GM12891 (cell line): ENCODE measurements at regions not wholly inside any gene's neighbourhood (a gene's known extent, or its start where the extent isn't known, plus 50 kb on each side); places are given as distances from the start of the nearest gene placed in this dataset.

Experiments used
- POLR2A ChIP-seq: IDR thresholded peaks from 2 replicates; pipeline ENCODE4 v1.6.1; 2011; ENCODE audit warnings: low read depth, low read length, control low read depth
- POLR2AphosphoS5 ChIP-seq: IDR thresholded peaks from 2 replicates; pipeline ENCODE4 v1.6.1; 2011; ENCODE audit warnings: low read depth, low read length, control low read depth
- TAF1 ChIP-seq: IDR thresholded peaks from 2 replicates; pipeline ENCODE4 v1.6.1; 2011; ENCODE audit warnings: low read depth, low read length, control low read depth

- no peak for TF ChIP-seq POLR2AphosphoS5
- TF ChIP-seq POLR2A = no peak
- no peak for TF ChIP-seq TAF1
Observed at GRCh38 chr6:113203715-113204110, 653.4 kb upstream of the MARCKS start.
